Stimulated activated CD4-positive, alpha-beta T cell treated with anti-CD3 and anti-CD28 coated beads, Interleukin-15, amount 100 ng/mL, for 48 hours (primary cell): ENCODE measurements at regions not wholly inside any gene's neighbourhood (a gene's known extent, or its start where the extent isn't known, plus 50 kb on each side); places are given as distances from the start of the nearest gene placed in this dataset.

ENCODE experiments used
- DNase-seq, 2 donors: peaks; one replicate each; pipeline ENCODE4 v3.0.0-alpha.2; 2020; ENCODE audit warnings: low read depth in 2 of 2

GRCh38 chr5:96588539-96588938 is 73.6 kb upstream of the CAST start:
- no peak for DNase-seq

GRCh38 chr5:96590796-96591195 is 71.4 kb upstream of the CAST start:
- no peak for DNase-seq

GRCh38 chr5:96595300-96596090 is 66.7 kb upstream of the CAST start:
- peak in 1 of 2 donors; percentile 14 for DNase-seq

- DNase-seq, result no peak
Measured at GRCh38 chr5:96597438-96598020, 64.6 kb upstream of the CAST start.

GRCh38 chr5:96601200-96601599 is 61.0 kb upstream of the CAST start:
- no peak for DNase-seq

GRCh38 chr5:96601715-96602244 is 60.4 kb upstream of the CAST start:
- peak in 1 of 2 donors; percentile 42 for DNase-seq

- no peak for DNase-seq
Measured at GRCh38 chr5:96602776-96603175, 59.4 kb upstream of the CAST start.

- DNase-seq, result no peak
Measured at GRCh38 chr5:96605144-96605837, 56.9 kb upstream of the CAST start.

- no peak for DNase-seq
Measured at GRCh38 chr5:96609369-96609768, 52.8 kb upstream of the CAST start.

- DNase-seq, result no peak
Measured at GRCh38 chr5:96610747-96611146, 51.4 kb upstream of the CAST start.

- DNase-seq, result no peak
Measured at GRCh38 chr5:96611946-96612345, 50.2 kb upstream of the CAST start.
